ENCODE measurements at regions not wholly inside any gene's neighbourhood (a gene's known extent, or its start where the extent isn't known, plus 50 kb on each side); places are given as distances from the start of the nearest gene placed in this dataset.

DNA sequence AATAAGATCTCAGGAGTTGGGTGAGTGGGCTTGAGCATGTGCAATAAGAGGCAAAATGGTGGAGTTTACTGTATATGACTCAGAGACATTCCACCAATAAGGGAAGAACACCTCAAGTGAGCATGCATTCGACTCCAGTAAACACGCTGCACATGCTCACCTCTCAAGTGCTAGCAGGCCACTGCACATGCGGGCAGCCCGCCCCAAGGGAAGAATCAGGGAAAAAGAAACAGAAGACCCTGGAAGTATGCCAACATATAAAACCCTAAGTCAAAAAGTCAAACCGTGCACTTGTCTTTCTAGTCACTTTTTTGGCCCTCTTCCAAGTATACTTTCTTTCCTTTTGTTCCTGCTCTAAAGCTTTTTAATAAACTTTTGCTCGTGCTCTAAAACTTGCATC, 245.3 kb upstream of the RASA1 start:
- POLR2A ChIA-PET: no interaction called here
- no peaks in the 10 kb centered on the region for H3K27me3 Mint-ChIP-seq (ENCODE audit: low read depth)
- CTCF ChIA-PET: no interaction called here
- TF ChIP-seq, protein P1, sequence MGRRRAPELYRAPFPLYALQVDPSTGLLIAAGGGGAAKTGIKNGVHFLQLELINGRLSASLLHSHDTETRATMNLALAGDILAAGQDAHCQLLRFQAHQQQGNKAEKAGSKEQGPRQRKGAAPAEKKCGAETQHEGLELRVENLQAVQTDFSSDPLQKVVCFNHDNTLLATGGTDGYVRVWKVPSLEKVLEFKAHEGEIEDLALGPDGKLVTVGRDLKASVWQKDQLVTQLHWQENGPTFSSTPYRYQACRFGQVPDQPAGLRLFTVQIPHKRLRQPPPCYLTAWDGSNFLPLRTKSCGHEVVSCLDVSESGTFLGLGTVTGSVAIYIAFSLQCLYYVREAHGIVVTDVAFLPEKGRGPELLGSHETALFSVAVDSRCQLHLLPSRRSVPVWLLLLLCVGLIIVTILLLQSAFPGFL (CRISPR knock-in tag; IDR thresholded peaks at IDR 0.05; ENCODE audit: borderline replicate concordance): no peak
- peaks cover 14% of the 10 kb centered on the region; the same call in 1 of the 2 replicates for H3K9me3 Mint-ChIP-seq
- ATAC-seq (no peak), DNase-seq (ENCODE audit: low spot score) (no peak)
- H3K4me1 Mint-ChIP-seq: peaks cover 25% of the 10 kb centered on the region
- no peak overlapping the region for H3K27ac Mint-ChIP-seq
- H3K36me3 Mint-ChIP-seq: no peaks in the 10 kb centered on the region
- H3K4me3 Mint-ChIP-seq: no peak overlapping the region

DNA sequence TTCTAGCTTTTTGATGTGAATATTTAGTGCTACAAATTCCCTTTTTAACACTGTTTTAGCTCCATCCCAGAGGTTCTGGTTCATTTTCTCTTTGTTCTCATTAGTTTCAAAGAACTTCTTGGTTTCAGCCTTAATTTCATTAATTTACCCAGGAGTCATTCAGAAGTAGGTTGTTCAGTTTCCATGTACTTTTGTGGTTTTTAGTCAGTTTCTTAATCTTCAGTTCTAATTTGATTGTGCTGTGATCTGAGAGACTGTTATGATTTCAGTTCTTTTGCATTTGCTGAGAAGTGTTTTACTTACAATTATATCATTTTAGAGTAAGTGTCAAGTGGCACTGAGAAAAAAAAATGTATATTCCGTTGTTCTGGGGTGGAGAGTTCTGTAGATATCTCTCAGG, 240.1 kb upstream of the RASA1 start:
- no peaks in the 10 kb centered on the region for H3K36me3 Mint-ChIP-seq
- no peak overlapping the region for H3K27ac Mint-ChIP-seq
- CTCF ChIA-PET: no interaction called here
- TF ChIP-seq ZNF423 (CRISPR knock-in tag; IDR thresholded peaks at IDR 0.05) (no peak), ZNF396 (CRISPR knock-in tag; IDR thresholded peaks at IDR 0.05; ENCODE audit: borderline replicate concordance) (no peak), SMAD4 (CRISPR knock-in tag; IDR thresholded peaks at IDR 0.05) (no peak), GRHL2 (CRISPR knock-in tag; IDR thresholded peaks at IDR 0.05; ENCODE audit: insufficient replicate concordance, severe bottlenecking) (no peak), FOXP1 (CRISPR knock-in tag; IDR thresholded peaks at IDR 0.05; ENCODE audit: borderline replicate concordance) (no peak), NR1H2 (CRISPR knock-in tag; IDR thresholded peaks at IDR 0.05) (no peak), NFYB (CRISPR knock-in tag; conservative IDR thresholded peaks at IDR 0.05; ENCODE audit: low read depth) (no peak), ETV6 (CRISPR knock-in tag; IDR thresholded peaks at IDR 0.05) (no peak), IRF2 (CRISPR knock-in tag; IDR thresholded peaks at IDR 0.05; ENCODE audit: borderline replicate concordance, low read depth) (no peak), HMGA2 (CRISPR knock-in tag; IDR thresholded peaks at IDR 0.05) (no peak), TCF7 (CRISPR knock-in tag; IDR thresholded peaks at IDR 0.05; ENCODE audit: low read depth) (no peak)
- TF ChIP-seq, protein P2, sequence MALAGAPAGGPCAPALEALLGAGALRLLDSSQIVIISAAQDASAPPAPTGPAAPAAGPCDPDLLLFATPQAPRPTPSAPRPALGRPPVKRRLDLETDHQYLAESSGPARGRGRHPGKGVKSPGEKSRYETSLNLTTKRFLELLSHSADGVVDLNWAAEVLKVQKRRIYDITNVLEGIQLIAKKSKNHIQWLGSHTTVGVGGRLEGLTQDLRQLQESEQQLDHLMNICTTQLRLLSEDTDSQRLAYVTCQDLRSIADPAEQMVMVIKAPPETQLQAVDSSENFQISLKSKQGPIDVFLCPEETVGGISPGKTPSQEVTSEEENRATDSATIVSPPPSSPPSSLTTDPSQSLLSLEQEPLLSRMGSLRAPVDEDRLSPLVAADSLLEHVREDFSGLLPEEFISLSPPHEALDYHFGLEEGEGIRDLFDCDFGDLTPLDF (CRISPR knock-in tag; IDR thresholded peaks at IDR 0.05): no peak
- TF ChIP-seq, protein P3, sequence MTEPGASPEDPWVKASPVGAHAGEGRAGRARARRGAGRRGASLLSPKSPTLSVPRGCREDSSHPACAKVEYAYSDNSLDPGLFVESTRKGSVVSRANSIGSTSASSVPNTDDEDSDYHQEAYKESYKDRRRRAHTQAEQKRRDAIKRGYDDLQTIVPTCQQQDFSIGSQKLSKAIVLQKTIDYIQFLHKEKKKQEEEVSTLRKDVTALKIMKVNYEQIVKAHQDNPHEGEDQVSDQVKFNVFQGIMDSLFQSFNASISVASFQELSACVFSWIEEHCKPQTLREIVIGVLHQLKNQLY (CRISPR knock-in tag; IDR thresholded peaks at IDR 0.05): no peak
- TF ChIP-seq, protein P4, sequence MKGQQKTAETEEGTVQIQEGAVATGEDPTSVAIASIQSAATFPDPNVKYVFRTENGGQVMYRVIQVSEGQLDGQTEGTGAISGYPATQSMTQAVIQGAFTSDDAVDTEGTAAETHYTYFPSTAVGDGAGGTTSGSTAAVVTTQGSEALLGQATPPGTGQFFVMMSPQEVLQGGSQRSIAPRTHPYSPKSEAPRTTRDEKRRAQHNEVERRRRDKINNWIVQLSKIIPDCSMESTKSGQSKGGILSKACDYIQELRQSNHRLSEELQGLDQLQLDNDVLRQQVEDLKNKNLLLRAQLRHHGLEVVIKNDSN (CRISPR knock-in tag; IDR thresholded peaks at IDR 0.05): no peak
- TF ChIP-seq, protein P5, sequence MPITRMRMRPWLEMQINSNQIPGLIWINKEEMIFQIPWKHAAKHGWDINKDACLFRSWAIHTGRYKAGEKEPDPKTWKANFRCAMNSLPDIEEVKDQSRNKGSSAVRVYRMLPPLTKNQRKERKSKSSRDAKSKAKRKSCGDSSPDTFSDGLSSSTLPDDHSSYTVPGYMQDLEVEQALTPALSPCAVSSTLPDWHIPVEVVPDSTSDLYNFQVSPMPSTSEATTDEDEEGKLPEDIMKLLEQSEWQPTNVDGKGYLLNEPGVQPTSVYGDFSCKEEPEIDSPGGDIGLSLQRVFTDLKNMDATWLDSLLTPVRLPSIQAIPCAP (CRISPR knock-in tag; IDR thresholded peaks at IDR 0.05): no peak
- TF ChIP-seq, protein P6, sequence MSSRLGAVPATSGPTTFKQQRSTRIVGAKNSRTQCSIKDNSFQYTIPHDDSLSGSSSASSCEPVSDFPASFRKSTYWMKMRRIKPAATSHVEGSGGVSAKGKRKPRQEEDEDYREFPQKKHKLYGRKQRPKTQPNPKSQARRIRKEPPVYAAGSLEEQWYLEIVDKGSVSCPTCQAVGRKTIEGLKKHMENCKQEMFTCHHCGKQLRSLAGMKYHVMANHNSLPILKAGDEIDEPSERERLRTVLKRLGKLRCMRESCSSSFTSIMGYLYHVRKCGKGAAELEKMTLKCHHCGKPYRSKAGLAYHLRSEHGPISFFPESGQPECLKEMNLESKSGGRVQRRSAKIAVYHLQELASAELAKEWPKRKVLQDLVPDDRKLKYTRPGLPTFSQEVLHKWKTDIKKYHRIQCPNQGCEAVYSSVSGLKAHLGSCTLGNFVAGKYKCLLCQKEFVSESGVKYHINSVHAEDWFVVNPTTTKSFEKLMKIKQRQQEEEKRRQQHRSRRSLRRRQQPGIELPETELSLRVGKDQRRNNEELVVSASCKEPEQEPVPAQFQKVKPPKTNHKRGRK (CRISPR knock-in tag; IDR thresholded peaks at IDR 0.05; ENCODE audit: borderline replicate concordance): no peak
- TF ChIP-seq, protein P7, sequence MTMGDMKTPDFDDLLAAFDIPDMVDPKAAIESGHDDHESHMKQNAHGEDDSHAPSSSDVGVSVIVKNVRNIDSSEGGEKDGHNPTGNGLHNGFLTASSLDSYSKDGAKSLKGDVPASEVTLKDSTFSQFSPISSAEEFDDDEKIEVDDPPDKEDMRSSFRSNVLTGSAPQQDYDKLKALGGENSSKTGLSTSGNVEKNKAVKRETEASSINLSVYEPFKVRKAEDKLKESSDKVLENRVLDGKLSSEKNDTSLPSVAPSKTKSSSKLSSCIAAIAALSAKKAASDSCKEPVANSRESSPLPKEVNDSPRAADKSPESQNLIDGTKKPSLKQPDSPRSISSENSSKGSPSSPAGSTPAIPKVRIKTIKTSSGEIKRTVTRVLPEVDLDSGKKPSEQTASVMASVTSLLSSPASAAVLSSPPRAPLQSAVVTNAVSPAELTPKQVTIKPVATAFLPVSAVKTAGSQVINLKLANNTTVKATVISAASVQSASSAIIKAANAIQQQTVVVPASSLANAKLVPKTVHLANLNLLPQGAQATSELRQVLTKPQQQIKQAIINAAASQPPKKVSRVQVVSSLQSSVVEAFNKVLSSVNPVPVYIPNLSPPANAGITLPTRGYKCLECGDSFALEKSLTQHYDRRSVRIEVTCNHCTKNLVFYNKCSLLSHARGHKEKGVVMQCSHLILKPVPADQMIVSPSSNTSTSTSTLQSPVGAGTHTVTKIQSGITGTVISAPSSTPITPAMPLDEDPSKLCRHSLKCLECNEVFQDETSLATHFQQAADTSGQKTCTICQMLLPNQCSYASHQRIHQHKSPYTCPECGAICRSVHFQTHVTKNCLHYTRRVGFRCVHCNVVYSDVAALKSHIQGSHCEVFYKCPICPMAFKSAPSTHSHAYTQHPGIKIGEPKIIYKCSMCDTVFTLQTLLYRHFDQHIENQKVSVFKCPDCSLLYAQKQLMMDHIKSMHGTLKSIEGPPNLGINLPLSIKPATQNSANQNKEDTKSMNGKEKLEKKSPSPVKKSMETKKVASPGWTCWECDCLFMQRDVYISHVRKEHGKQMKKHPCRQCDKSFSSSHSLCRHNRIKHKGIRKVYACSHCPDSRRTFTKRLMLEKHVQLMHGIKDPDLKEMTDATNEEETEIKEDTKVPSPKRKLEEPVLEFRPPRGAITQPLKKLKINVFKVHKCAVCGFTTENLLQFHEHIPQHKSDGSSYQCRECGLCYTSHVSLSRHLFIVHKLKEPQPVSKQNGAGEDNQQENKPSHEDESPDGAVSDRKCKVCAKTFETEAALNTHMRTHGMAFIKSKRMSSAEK (CRISPR knock-in tag; IDR thresholded peaks at IDR 0.05; ENCODE audit: borderline replicate concordance): no peak
- TF ChIP-seq, protein P8, sequence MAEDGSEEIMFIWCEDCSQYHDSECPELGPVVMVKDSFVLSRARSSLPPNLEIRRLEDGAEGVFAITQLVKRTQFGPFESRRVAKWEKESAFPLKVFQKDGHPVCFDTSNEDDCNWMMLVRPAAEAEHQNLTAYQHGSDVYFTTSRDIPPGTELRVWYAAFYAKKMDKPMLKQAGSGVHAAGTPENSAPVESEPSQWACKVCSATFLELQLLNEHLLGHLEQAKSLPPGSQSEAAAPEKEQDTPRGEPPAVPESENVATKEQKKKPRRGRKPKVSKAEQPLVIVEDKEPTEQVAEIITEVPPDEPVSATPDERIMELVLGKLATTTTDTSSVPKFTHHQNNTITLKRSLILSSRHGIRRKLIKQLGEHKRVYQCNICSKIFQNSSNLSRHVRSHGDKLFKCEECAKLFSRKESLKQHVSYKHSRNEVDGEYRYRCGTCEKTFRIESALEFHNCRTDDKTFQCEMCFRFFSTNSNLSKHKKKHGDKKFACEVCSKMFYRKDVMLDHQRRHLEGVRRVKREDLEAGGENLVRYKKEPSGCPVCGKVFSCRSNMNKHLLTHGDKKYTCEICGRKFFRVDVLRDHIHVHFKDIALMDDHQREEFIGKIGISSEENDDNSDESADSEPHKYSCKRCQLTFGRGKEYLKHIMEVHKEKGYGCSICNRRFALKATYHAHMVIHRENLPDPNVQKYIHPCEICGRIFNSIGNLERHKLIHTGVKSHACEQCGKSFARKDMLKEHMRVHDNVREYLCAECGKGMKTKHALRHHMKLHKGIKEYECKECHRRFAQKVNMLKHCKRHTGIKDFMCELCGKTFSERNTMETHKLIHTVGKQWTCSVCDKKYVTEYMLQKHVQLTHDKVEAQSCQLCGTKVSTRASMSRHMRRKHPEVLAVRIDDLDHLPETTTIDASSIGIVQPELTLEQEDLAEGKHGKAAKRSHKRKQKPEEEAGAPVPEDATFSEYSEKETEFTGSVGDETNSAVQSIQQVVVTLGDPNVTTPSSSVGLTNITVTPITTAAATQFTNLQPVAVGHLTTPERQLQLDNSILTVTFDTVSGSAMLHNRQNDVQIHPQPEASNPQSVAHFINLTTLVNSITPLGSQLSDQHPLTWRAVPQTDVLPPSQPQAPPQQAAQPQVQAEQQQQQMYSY (CRISPR knock-in tag; IDR thresholded peaks at IDR 0.05): no peak
- TF ChIP-seq, protein P1 (CRISPR knock-in tag; IDR thresholded peaks at IDR 0.05; ENCODE audit: borderline replicate concordance): no peak
- H3K4me1 Mint-ChIP-seq: peaks cover 17% of the 10 kb centered on the region
- no peak for ATAC-seq
- no peak for DNase-seq (ENCODE audit: low spot score)
- H3K27me3 Mint-ChIP-seq (ENCODE audit: low read depth): no peaks in the 10 kb centered on the region; the same call in 1 of the 2 replicates
- H3K4me3 Mint-ChIP-seq: no peak overlapping the region
- POLR2A ChIA-PET: no interaction called here
- peaks cover 17% of the 10 kb centered on the region for H3K9me3 Mint-ChIP-seq
